ENCODE measurements at regions not wholly inside any gene's neighbourhood (a gene's known extent, or its start where the extent isn't known, plus 50 kb on each side); places are given as distances from the start of the nearest gene placed in this dataset.
A peak's percentile ranks its signal among the peaks of the same experiment; 100 is the strongest.

- DNase-seq (ENCODE audit: low read depth): peak; percentile 35
- no peak overlapping the region for H3K4me3 ChIP-seq (ENCODE audit: low read depth, low read length)
- TF ChIP-seq CTCF (conservative IDR thresholded peaks at IDR 0.05; ENCODE audit: low read depth, low read length): no peak
These were observed 218.9 kb upstream of the NCKAP5 start for GRCh38 chr2:133787207-133787606.

GRCh38 chr2:133787651-133788050 lies 219.4 kb upstream of the NCKAP5 start:
- no peak for DNase-seq (ENCODE audit: low read depth)
- TF ChIP-seq CTCF (conservative IDR thresholded peaks at IDR 0.05; ENCODE audit: low read depth, low read length): no peak
- H3K4me3 ChIP-seq (ENCODE audit: low read depth, low read length): no peak overlapping the region

- no peak for DNase-seq (ENCODE audit: low read depth)
- no peak overlapping the region for H3K4me3 ChIP-seq (ENCODE audit: low read depth, low read length)
- TF ChIP-seq CTCF (conservative IDR thresholded peaks at IDR 0.05; ENCODE audit: low read depth, low read length): no peak
These were observed 220.1 kb upstream of the NCKAP5 start for GRCh38 chr2:133788386-133788785.

- H3K4me3 ChIP-seq (ENCODE audit: low read depth, low read length): no peak overlapping the region
- no peak for TF ChIP-seq CTCF (conservative IDR thresholded peaks at IDR 0.05; ENCODE audit: low read depth, low read length)
- DNase-seq (ENCODE audit: low read depth): peak; percentile 61
These were observed 221.5 kb upstream of the NCKAP5 start for GRCh38 chr2:133789743-133790142.

- no peak overlapping the region for H3K4me3 ChIP-seq (ENCODE audit: low read depth, low read length)
- TF ChIP-seq CTCF (conservative IDR thresholded peaks at IDR 0.05; ENCODE audit: low read depth, low read length): no peak
- peak; percentile 45 for DNase-seq (ENCODE audit: low read depth)
These were observed 222.4 kb upstream of the NCKAP5 start for GRCh38 chr2:133790711-133791110.

- DNase-seq (ENCODE audit: low read depth): peak; percentile 58
- H3K4me3 ChIP-seq (ENCODE audit: low read depth, low read length): no peak overlapping the region
- no peak for TF ChIP-seq CTCF (conservative IDR thresholded peaks at IDR 0.05; ENCODE audit: low read depth, low read length)
These were observed 222.9 kb upstream of the NCKAP5 start for GRCh38 chr2:133791191-133791590.

- TF ChIP-seq CTCF (conservative IDR thresholded peaks at IDR 0.05; ENCODE audit: low read depth, low read length): no peak
- H3K4me3 ChIP-seq (ENCODE audit: low read depth, low read length): no peak overlapping the region
- no peak for DNase-seq (ENCODE audit: low read depth)
These were observed 224.0 kb upstream of the NCKAP5 start for GRCh38 chr2:133792223-133792622.
